ENCODE measurements at regions not wholly inside any gene's neighbourhood (a gene's known extent, or its start where the extent isn't known, plus 50 kb on each side); places are given as distances from the start of the nearest gene placed in this dataset.
A peak's percentile ranks its signal among the peaks of the same experiment; 100 is the strongest.

DNA sequence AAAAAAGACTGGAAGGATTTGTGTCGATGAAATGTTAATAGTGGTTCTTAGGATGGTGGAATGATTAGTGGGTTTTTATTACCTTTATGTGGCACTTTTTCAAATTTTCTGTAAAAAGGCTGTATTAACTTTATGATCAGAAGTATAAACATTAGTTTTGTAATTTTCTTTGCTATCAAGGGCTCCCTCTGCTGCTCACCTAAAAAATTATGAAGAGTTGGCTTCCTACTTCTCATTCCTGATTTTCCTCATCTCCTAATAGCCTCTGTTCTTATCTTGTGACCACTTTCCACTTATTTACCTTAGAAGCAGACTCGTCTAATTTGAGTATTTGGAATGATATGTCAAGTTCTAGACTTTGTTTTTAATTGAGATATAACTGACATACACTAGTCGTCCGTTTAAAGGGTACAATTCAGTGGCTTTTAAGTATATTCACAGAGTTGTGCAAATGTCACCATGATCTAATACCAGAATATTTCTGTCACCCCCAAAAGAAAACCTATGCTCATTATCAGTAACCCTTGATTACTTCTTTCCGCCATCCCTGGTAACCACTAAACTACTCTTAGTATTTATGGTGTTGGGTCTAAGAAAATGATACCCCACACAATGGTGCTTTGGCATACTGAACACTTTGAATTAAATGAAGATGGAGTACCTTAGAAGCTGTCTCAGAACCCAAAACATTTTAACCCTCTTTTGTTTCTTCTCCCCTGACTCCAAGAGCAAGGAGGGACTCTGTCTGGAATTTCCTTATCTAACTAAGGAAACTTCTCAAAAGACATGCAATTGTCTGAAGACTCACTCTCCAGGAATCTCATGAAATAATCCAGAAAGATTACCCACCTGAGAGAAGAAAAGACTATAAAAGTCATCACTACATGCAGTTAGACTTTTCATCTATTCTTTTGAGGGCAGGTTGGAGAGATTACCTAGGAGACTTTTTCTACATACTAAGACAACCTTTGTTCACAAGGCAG lies 311.3 kb downstream of the DLEU7 start:
- TF ChIP-seq, protein P1, sequence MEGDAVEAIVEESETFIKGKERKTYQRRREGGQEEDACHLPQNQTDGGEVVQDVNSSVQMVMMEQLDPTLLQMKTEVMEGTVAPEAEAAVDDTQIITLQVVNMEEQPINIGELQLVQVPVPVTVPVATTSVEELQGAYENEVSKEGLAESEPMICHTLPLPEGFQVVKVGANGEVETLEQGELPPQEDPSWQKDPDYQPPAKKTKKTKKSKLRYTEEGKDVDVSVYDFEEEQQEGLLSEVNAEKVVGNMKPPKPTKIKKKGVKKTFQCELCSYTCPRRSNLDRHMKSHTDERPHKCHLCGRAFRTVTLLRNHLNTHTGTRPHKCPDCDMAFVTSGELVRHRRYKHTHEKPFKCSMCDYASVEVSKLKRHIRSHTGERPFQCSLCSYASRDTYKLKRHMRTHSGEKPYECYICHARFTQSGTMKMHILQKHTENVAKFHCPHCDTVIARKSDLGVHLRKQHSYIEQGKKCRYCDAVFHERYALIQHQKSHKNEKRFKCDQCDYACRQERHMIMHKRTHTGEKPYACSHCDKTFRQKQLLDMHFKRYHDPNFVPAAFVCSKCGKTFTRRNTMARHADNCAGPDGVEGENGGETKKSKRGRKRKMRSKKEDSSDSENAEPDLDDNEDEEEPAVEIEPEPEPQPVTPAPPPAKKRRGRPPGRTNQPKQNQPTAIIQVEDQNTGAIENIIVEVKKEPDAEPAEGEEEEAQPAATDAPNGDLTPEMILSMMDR (conservative IDR thresholded peaks at IDR 0.05; ENCODE audit: low read depth, low read length): peak; percentile 61
- TF ChIP-seq EZH2 (IDR thresholded peaks at IDR 0.05; ENCODE audit: borderline replicate concordance, low read depth, low read length, poor library complexity, severe bottlenecking): no peak
